NT2/D1 (cell line): ENCODE measurements at regions not wholly inside any gene's neighbourhood (a gene's known extent, or its start where the extent isn't known, plus 50 kb on each side); places are given as distances from the start of the nearest gene placed in this dataset.

Experiments used
- DNase-seq: peaks from one replicate; pipeline ENCODE4 v3.0.0-alpha.2; 2011; ENCODE audit warnings: low read depth, low spot score
- H3K27me3 ChIP-seq: 2 replicates; pipeline ENCODE4 v1.6.0; 2011; ENCODE audit warnings: mild to moderate bottlenecking; ENCODE audit not compliant: insufficient read length, insufficient read depth
- H3K36me3 ChIP-seq: 2 replicates; pipeline ENCODE4 v1.6.1; 2011; ENCODE audit warnings: mild to moderate bottlenecking, low read length, mixed read lengths; ENCODE audit not compliant: insufficient read depth, insufficient read length
- H3K4me1 ChIP-seq: 2 replicates; pipeline ENCODE4 v1.5.1; 2011; ENCODE audit not compliant: insufficient read depth, insufficient read length
- H3K4me3 ChIP-seq: 2 replicates; pipeline ENCODE4 v1.5.1; 2011; ENCODE audit warnings: low read depth; ENCODE audit not compliant: insufficient read length
- H3K9ac ChIP-seq: 2 replicates; pipeline ENCODE4 v1.6.0; 2011; ENCODE audit warnings: low read depth; ENCODE audit not compliant: insufficient read length
- H3K9me3 ChIP-seq: 2 replicates; pipeline ENCODE4 v1.5.1; 2011; ENCODE audit warnings: mild to moderate bottlenecking, low read length; ENCODE audit not compliant: insufficient read depth
- SUZ12 ChIP-seq: IDR thresholded peaks from 2 replicates; pipeline ENCODE4 v1.6.1; 2011; ENCODE audit not compliant: insufficient read length, insufficient read depth; ENCODE audit errors: extremely low read depth
- YY1 ChIP-seq: IDR thresholded peaks from 2 replicates; pipeline ENCODE4 v1.6.1; 2011; ENCODE audit not compliant: insufficient read length, insufficient read depth
- ZNF274 ChIP-seq: IDR thresholded peaks from 2 replicates; pipeline ENCODE4 v1.6.1; 2011; ENCODE audit warnings: mild to moderate bottlenecking, low read depth, low read length

DNA sequence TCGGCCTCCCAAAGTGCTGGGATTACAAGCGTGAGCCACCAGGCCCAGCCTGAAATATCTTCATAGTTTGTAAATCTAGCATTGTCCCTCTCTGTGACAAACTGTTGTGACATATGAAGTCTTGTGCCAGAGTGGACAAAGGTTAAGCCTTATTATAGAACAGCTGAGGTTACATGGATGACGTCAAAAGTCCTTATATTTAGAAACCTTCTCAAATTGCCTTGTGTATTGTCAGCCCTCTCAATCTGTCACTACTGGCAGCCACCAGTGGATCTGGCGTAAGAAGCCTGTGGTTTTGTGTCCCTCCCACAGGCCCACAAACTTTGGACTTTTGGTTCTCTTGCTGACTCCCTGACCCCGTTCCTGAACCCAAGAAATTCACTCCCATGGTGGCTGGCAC is 79.4 kb upstream of the CCDC112 start:
- Histone ChIP-seq H3K36me3 (no peaks in the 10 kb centered on the region), H3K4me1 (no peaks in the 10 kb centered on the region)

DNA sequence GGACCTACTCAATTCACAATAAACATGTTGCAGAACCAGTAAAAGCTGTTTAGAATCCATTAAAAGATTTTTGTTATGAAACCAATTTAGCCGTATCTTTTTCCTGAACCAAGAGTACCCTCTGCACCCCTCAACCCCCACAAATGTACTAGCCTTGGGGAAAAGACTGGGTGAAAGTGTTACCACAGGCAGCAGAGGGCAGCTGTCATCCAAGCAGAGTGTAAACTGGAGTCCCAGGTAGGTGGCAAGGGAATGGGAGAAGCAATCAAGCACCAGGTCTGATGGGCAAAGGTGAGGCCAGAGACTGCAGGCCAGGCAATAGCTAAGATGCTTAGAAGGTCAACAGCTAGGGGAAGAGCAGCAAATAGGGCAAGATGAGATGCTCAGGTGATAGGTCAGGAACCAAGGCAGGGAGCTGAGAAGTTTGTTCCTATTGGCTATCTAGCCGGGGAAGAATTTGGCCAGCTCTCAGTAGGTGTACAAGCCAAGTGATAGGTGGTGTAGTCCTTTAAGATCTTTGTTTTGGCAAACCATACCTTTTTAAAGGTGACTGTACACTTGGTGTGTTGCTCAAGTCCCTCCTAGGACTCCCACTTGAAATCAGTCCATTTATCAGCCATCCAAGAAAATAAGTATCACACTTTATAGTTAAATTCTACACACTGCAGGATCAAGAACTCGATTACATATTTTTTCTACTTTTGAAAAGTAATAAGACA is 77.8 kb upstream of the CCDC112 start:
- Histone ChIP-seq H3K9me3 (0 out of 2 replicates have a peak, but pooled peaks cover 2% of the 10 kb centered on the region), H3K36me3 (no peaks in the 10 kb centered on the region), H3K9ac (no peak overlapping the region), H3K4me3 (no peak overlapping the region), H3K27me3 (no peaks in the 10 kb centered on the region), H3K4me1 (no peaks in the 10 kb centered on the region)
- DNase-seq, result no peak
- TF ChIP-seq ZNF274, result no peak
- no peak for TF ChIP-seq YY1
- TF ChIP-seq SUZ12, result no peak

More for the DNA sequence above, 79.4 kb upstream of the CCDC112 start:
- no peak overlapping the region for H3K9ac ChIP-seq
- no peaks in the 10 kb centered on the region for H3K9me3 ChIP-seq
- no peak for DNase-seq
- no peak overlapping the region for H3K4me3 ChIP-seq
- no peak for TF ChIP-seq YY1
- no peak for TF ChIP-seq SUZ12
- TF ChIP-seq ZNF274, result no peak
- H3K27me3 ChIP-seq, result no peaks in the 10 kb centered on the region

DNA sequence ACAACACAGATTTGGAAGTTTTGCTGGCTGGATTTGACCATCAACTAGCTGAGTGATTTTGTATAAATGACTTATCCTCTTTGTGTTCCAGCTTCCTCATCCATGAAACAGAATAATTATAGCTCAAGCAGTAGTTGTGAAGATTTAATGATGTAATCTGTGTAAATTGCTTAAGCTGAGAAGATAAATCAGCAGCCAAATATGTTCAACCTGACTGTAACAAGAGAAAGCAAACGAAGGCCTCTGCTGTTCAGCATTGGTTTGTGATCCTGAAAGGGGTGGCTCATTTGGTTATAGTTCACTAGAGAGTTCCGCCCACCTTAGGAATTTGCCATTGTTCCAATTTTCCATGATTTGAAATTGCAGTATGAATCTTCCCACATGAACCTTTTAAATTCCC is 75.7 kb upstream of the CCDC112 start:
- peaks cover 13% of the 10 kb centered on the region; the same call in 1 of the 2 replicates for H3K9me3 ChIP-seq
- DNase-seq, result no peak
- no peak for TF ChIP-seq YY1
- no peak for TF ChIP-seq SUZ12
- no peak for TF ChIP-seq ZNF274
- H3K27me3 ChIP-seq, result no peaks in the 10 kb centered on the region
- no peak overlapping the region for H3K4me3 ChIP-seq
- H3K9ac ChIP-seq, result no peak overlapping the region
- H3K4me1 ChIP-seq, result no peaks in the 10 kb centered on the region
- H3K36me3 ChIP-seq, result no peaks in the 10 kb centered on the region

GRCh38 chr5:115369430-115370144 is 73.1 kb upstream of the CCDC112 start:
- peaks cover 13% of the 10 kb centered on the region; the same call in 1 of the 2 replicates for H3K9me3 ChIP-seq
- no peak overlapping the region for H3K9ac ChIP-seq
- no peak overlapping the region for H3K4me3 ChIP-seq
- no peaks in the 10 kb centered on the region for H3K4me1 ChIP-seq
- H3K27me3 ChIP-seq, result no peaks in the 10 kb centered on the region
- no peaks in the 10 kb centered on the region for H3K36me3 ChIP-seq
- TF ChIP-seq YY1 (no peak), ZNF274 (no peak), SUZ12 (no peak)
- DNase-seq, result peak; percentile 51

DNA sequence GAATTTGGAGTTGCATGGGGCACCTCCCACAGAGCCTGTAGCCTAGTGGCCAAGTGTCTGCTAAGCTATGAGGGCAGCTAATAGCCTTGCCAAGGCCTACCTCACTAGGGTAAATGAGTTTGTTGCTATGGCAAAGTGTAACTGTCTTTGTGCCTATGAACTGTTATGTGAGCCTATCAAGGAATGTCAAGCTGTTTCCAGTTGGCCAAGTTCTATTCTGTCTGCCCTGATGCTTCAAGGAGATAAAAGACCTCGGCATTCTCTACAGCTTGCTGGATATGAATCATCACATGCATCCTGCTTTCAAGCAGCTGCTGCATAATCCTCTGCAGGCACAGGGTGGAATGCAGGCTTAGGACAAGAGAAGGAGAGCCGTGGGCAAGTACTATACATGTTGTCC is 69.8 kb upstream of the CCDC112 start:
- no peak overlapping the region for H3K9ac ChIP-seq
- TF ChIP-seq ZNF274 (no peak), SUZ12 (no peak), YY1 (no peak)
- H3K36me3 ChIP-seq, result no peaks in the 10 kb centered on the region
- H3K4me1 ChIP-seq, result no peaks in the 10 kb centered on the region
- peak; percentile 27 for DNase-seq
- H3K9me3 ChIP-seq, result peaks cover 13% of the 10 kb centered on the region; the same call in 1 of the 2 replicates
- H3K4me3 ChIP-seq, result no peak overlapping the region
- no peaks in the 10 kb centered on the region for H3K27me3 ChIP-seq

DNA sequence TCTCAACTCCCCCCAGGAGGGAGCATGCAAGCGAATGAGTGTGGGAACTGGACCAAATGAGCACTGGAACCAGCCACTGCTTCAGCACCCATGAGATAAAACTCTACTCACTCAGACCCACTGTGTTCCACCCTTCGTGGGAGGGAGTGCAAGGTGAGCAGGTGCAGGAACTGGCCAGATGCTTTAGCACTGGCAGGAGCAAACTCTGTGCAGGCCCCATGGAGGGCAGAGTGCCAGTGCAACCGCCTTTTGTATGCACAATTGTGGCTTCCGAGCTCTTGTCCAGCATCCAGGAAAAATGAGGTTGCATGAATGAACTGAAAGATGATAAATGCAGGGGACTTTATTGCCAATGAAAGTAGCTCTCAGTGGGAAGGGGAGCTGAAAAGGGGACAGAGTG is 67.4 kb upstream of the CCDC112 start:
- no peaks in the 10 kb centered on the region for H3K27me3 ChIP-seq
- no peaks in the 10 kb centered on the region for H3K4me1 ChIP-seq
- TF ChIP-seq ZNF274 (no peak), SUZ12 (no peak), YY1 (no peak)
- peaks cover 7% of the 10 kb centered on the region; the same call in 1 of the 2 replicates for H3K9me3 ChIP-seq
- DNase-seq, result no peak
- no peak overlapping the region for H3K4me3 ChIP-seq
- no peak overlapping the region for H3K9ac ChIP-seq
- H3K36me3 ChIP-seq, result no peaks in the 10 kb centered on the region

GRCh38 chr5:115360046-115360685 is 63.7 kb upstream of the CCDC112 start:
- Histone ChIP-seq H3K9me3 (no peaks in the 10 kb centered on the region; the same call in none of the 2 replicates), H3K27me3 (no peaks in the 10 kb centered on the region), H3K4me1 (no peaks in the 10 kb centered on the region), H3K4me3 (no peak overlapping the region), H3K36me3 (no peaks in the 10 kb centered on the region), H3K9ac (no peak overlapping the region)
- no peak for TF ChIP-seq YY1
- no peak for TF ChIP-seq ZNF274
- TF ChIP-seq SUZ12, result no peak
- DNase-seq, result no peak
